SU-DHL-6 (cell line): ENCODE measurements at regions not wholly inside any gene's neighbourhood (a gene's known extent, or its start where the extent isn't known, plus 50 kb on each side); places are given as distances from the start of the nearest gene placed in this dataset.

ENCODE experiments used
- H2AFZ ChIP-seq: fragments of 200-600 bp; sonication (generic); 2 replicates; pipeline ENCODE4 v1.6.1; 2014; ENCODE audit warnings: low read depth, mild to moderate bottlenecking, moderate library complexity, mixed read lengths, antibody characterized with exemption, low read length; ENCODE audit not compliant: severe bottlenecking
- H3F3A ChIP-seq: fragments of 200-600 bp; shearing (Covaris generic); 2 replicates; pipeline ENCODE4 v1.6.0; 2016; ENCODE audit warnings: antibody characterized with exemption, mild to moderate bottlenecking; ENCODE audit not compliant: insufficient read depth
- H3K27ac ChIP-seq: fragments of 200-600 bp; sonication (generic); 2 replicates; pipeline ENCODE4 v1.5.1; 2016; ENCODE audit warnings: low read depth, mild to moderate bottlenecking, low read length, moderate library complexity, mixed read lengths
- H3K27me3 ChIP-seq: fragments of 200-600 bp; sonication (generic), shearing (Covaris generic); 2 replicates; pipeline ENCODE4 v1.6.0; 2014; ENCODE audit warnings: mild to moderate bottlenecking, low read length
- H3K36me3 ChIP-seq: fragments of 200-600 bp; sonication (generic); 2 replicates; pipeline ENCODE4 v1.6.1; 2014; ENCODE audit warnings: mild to moderate bottlenecking, low read length, mixed read lengths
- H3K4me2 ChIP-seq: fragments of 300-600, 200-600 bp; shearing (Covaris generic), sonication (generic); 2 replicates; pipeline ENCODE4 v1.6.0; 2014; ENCODE audit warnings: low read length, low read depth, mild to moderate bottlenecking; ENCODE audit not compliant: poor library complexity, severe bottlenecking
- H3K4me3 ChIP-seq: fragments of 200-600 bp; sonication (generic); 2 replicates; pipeline ENCODE4 v1.5.1; 2014; ENCODE audit warnings: antibody characterized with exemption, low read length, mild to moderate bottlenecking, mixed read lengths; ENCODE audit not compliant: insufficient read depth, poor library complexity, severe bottlenecking
- H3K79me2 ChIP-seq: fragments of 200-600 bp; sonication (generic); 2 replicates; pipeline ENCODE4 v1.6.1; 2014; ENCODE audit warnings: mild to moderate bottlenecking, low read length, moderate library complexity; ENCODE audit not compliant: insufficient read depth
- H3K9ac ChIP-seq: fragments of 200-600 bp; sonication (generic); 2 replicates; pipeline ENCODE4 v1.7.0; 2014; ENCODE audit warnings: mild to moderate bottlenecking, low read length
- H3K9me2 ChIP-seq: fragments of 200-600 bp; sonication (generic); replicated peaks from 2 replicates; pipeline ENCODE4 v1.6.1; 2014; ENCODE audit warnings: low read length; ENCODE audit not compliant: insufficient read depth
- H3K9me3 ChIP-seq: fragments of 200-600 bp; sonication (generic); 2 replicates; pipeline ENCODE4 v1.6.1; 2014; ENCODE audit warnings: low read length, mixed read lengths; ENCODE audit not compliant: insufficient read depth
- H4K20me1 ChIP-seq: fragments of 200-600 bp; sonication (generic); 2 replicates; pipeline ENCODE4 v1.6.1; 2014; ENCODE audit warnings: low read depth, mild to moderate bottlenecking, antibody characterized with exemption, low read length, moderate library complexity, mixed read lengths
- CTCF ChIP-seq: fragments of 200-600 bp; sonication (generic); IDR thresholded peaks from one replicate; pipeline ENCODE4 v1.5.1; 2017; ENCODE audit warnings: antibody characterized with exemption, mild to moderate bottlenecking, low read length, moderate library complexity; ENCODE audit not compliant: insufficient read depth, poor library complexity, severe bottlenecking
- EZH2phosphoT487 ChIP-seq: fragments of 200-600 bp; sonication (generic), shearing (Covaris generic); conservative IDR thresholded peaks from 2 replicates; pipeline ENCODE4 v1.6.1; 2018; ENCODE audit warnings: mild to moderate bottlenecking, antibody characterized with exemption, low read length, moderate library complexity, mixed read lengths

- H3K27me3 ChIP-seq: no peaks in the 10 kb centered on the region
- no peaks in the 10 kb centered on the region for H4K20me1 ChIP-seq
- TF ChIP-seq EZH2phosphoT487 (no peak), CTCF (no peak)
- H3K79me2 ChIP-seq: no peaks in the 10 kb centered on the region
- H3K9me2 ChIP-seq: no peaks in the 10 kb centered on the region
- no peak overlapping the region for H3K4me2 ChIP-seq
- no peak overlapping the region for H3K9ac ChIP-seq
- H3K4me3 ChIP-seq: no peak overlapping the region
- no peak overlapping the region for H3K27ac ChIP-seq
- H3F3A ChIP-seq: no peaks in the 10 kb centered on the region
- no peak overlapping the region for H2AFZ ChIP-seq
- no peaks in the 10 kb centered on the region for H3K9me3 ChIP-seq
- H3K36me3 ChIP-seq: no peaks in the 10 kb centered on the region
Measured at GRCh38 chr2:7619203-7619970, 702.2 kb downstream of the RNF144A start.

- Histone ChIP-seq H2AFZ (no peak overlapping the region), H3F3A (no peaks in the 10 kb centered on the region), H3K4me3 (no peak overlapping the region), H3K27ac (no peak overlapping the region), H3K36me3 (no peaks in the 10 kb centered on the region), H3K79me2 (no peaks in the 10 kb centered on the region), H4K20me1 (no peaks in the 10 kb centered on the region), H3K9me2 (no peaks in the 10 kb centered on the region), H3K9me3 (no peaks in the 10 kb centered on the region), H3K4me2 (no peak overlapping the region), H3K27me3 (no peaks in the 10 kb centered on the region), H3K9ac (no peak overlapping the region)
- TF ChIP-seq EZH2phosphoT487 (no peak), CTCF (no peak)
Measured at GRCh38 chr2:7620255-7620654, 703.0 kb downstream of the RNF144A start.

- Histone ChIP-seq H3K9me3 (no peaks in the 10 kb centered on the region), H3K4me2 (no peak overlapping the region), H3K27ac (no peak overlapping the region), H3F3A (no peaks in the 10 kb centered on the region), H2AFZ (no peak overlapping the region), H3K4me3 (no peak overlapping the region), H4K20me1 (no peaks in the 10 kb centered on the region), H3K27me3 (no peaks in the 10 kb centered on the region), H3K79me2 (no peaks in the 10 kb centered on the region), H3K9ac (no peak overlapping the region), H3K9me2 (no peaks in the 10 kb centered on the region), H3K36me3 (no peaks in the 10 kb centered on the region)
- no peak for TF ChIP-seq EZH2phosphoT487
- no peak for TF ChIP-seq CTCF
Measured at GRCh38 chr2:7621018-7621814, 704.0 kb downstream of the RNF144A start.
